Smooth muscle cell (in vitro differentiated cells): ENCODE measurements at regions not wholly inside any gene's neighbourhood (a gene's known extent, or its start where the extent isn't known, plus 50 kb on each side); places are given as distances from the start of the nearest gene placed in this dataset.

ENCODE experiments used
- DNase-seq: peaks from one replicate; lab custom pipeline; 2025; ENCODE audit not compliant: unreplicated experiment; lab: John Stamatoyannopoulos, UW
- H2AFZ ChIP-seq: fragments of 200-600 bp; sonication (generic); 2 replicates; pipeline ENCODE4 v1.6.0; 2016; ENCODE audit warnings: antibody characterized with exemption, low read depth, mild to moderate bottlenecking
- H3F3A ChIP-seq: fragments of 200-600 bp; sonication (generic); 2 replicates; pipeline ENCODE4 v1.6.0; 2017; ENCODE audit warnings: antibody characterized with exemption, low read depth
- H3K27ac ChIP-seq: fragments of 200-600 bp; sonication (generic); 2 replicates; pipeline ENCODE4 v1.5.1; 2016; ENCODE audit warnings: low read depth, mild to moderate bottlenecking
- H3K27me3 ChIP-seq: fragments of 200-600 bp; sonication (generic); 2 replicates; pipeline ENCODE4 v1.6.1; 2016; ENCODE audit warnings: low read depth, mild to moderate bottlenecking
- H3K36me3 ChIP-seq: fragments of 200-600 bp; sonication (generic); 2 replicates; pipeline ENCODE4 v1.5.1; 2016; ENCODE audit warnings: low read depth
- H3K4me1 ChIP-seq: fragments of 200-600 bp; sonication (generic); 2 replicates; pipeline ENCODE4 v1.5.1; 2016; ENCODE audit warnings: low read depth
- H3K4me2 ChIP-seq: fragments of 200-600 bp; sonication (generic); 2 replicates; pipeline ENCODE4 v1.6.0; 2016; ENCODE audit warnings: mild to moderate bottlenecking
- H3K4me3 ChIP-seq: fragments of 200-600 bp; sonication (generic); 2 replicates; pipeline ENCODE4 v1.5.1; 2016; ENCODE audit warnings: mild to moderate bottlenecking
- H3K79me2 ChIP-seq: fragments of 200-600 bp; sonication (generic); 2 replicates; pipeline ENCODE4 v1.6.0; 2016; ENCODE audit warnings: low read depth, mild to moderate bottlenecking
- H3K9ac ChIP-seq: fragments of 200-600 bp; sonication (generic); 2 replicates; pipeline ENCODE4 v1.6.0; 2016; ENCODE audit warnings: low read depth
- H3K9me3 ChIP-seq: fragments of 200-600 bp; sonication (generic); replicated peaks from 2 replicates; pipeline ENCODE4 v1.5.1; 2016; ENCODE audit warnings: low read depth
- H4K20me1 ChIP-seq: fragments of 200-600 bp; sonication (generic); 2 replicates; pipeline ENCODE4 v1.6.0; 2016; ENCODE audit warnings: low read depth
- WGBS: methylation state at CpG from one replicate; pipeline ENCODE4 v1.1.7; 2016; ENCODE audit warnings: low lambda C conversion rate; 5-methylcytosine and 5-hydroxymethylcytosine counted together
- TF ChIP-seq, protein P1 (sequence below): fragments of 200-600 bp; sonication (generic); IDR thresholded peaks from 2 replicates; pipeline ENCODE4 v1.5.1; 2017; ENCODE audit warnings: borderline replicate concordance, mild to moderate bottlenecking, antibody characterized with exemption; ENCODE audit not compliant: insufficient read depth, poor library complexity, severe bottlenecking

DNA sequence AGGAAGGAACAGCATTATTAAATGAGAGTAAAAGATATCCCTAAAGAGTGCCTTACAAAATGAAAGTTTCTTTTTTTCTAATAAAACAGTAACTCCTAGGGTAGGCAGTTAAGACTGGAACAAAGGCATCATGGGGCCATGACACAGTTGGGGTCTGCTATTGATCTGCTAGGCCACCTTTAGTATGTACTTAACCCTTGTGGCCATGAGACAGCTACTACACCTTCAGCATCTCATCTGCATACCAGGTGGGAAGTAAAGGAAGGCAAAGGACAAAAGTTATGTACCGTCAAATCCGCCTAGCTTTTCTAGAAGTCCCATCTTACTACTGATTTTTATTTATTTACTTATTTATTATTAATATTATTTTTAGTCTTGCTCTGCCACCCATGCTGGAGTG is 93.8 kb upstream of the FHIT start:
- no peaks in the 10 kb centered on the region for H3K4me1 ChIP-seq
- H2AFZ ChIP-seq: no peak overlapping the region
- TF ChIP-seq, protein P1, sequence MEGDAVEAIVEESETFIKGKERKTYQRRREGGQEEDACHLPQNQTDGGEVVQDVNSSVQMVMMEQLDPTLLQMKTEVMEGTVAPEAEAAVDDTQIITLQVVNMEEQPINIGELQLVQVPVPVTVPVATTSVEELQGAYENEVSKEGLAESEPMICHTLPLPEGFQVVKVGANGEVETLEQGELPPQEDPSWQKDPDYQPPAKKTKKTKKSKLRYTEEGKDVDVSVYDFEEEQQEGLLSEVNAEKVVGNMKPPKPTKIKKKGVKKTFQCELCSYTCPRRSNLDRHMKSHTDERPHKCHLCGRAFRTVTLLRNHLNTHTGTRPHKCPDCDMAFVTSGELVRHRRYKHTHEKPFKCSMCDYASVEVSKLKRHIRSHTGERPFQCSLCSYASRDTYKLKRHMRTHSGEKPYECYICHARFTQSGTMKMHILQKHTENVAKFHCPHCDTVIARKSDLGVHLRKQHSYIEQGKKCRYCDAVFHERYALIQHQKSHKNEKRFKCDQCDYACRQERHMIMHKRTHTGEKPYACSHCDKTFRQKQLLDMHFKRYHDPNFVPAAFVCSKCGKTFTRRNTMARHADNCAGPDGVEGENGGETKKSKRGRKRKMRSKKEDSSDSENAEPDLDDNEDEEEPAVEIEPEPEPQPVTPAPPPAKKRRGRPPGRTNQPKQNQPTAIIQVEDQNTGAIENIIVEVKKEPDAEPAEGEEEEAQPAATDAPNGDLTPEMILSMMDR: no peak
- no peaks in the 10 kb centered on the region for H3F3A ChIP-seq
- no peaks in the 10 kb centered on the region for H3K36me3 ChIP-seq
- no peak overlapping the region for H3K27ac ChIP-seq
- no peaks in the 10 kb centered on the region for H3K9me3 ChIP-seq
- no peak overlapping the region for H3K4me3 ChIP-seq
- DNase-seq: no peak
- no peaks in the 10 kb centered on the region for H3K27me3 ChIP-seq
- H4K20me1 ChIP-seq: no peaks in the 10 kb centered on the region
- no peak overlapping the region for H3K4me2 ChIP-seq
- no peak overlapping the region for H3K9ac ChIP-seq
- WGBS: 100% methylated on average over 2 of the region's 2 CpGs
- H3K79me2 ChIP-seq: no peaks in the 10 kb centered on the region

DNA sequence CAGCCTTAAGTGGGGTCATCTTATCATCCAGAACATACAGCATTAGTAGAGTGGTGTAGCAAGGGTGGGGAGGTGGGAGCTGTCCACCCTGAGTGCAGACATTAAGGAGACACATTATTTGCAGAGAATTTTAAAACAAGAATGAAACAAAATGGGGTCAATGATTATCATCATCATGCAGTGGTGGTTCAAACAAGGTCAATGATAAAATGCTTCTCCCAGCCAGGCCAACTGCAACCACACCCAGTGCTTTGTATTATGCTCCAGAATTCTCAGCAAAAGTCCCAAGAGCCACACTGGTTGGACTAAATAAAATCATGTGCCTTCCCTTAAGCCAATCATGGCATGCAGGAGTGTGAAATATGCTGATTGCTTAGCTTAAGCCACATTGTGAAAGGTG is 96.7 kb upstream of the FHIT start:
- Histone ChIP-seq H3K4me1 (no peaks in the 10 kb centered on the region), H3K79me2 (no peaks in the 10 kb centered on the region), H3K27me3 (no peaks in the 10 kb centered on the region), H3K27ac (no peak overlapping the region), H3K4me3 (no peak overlapping the region), H3K4me2 (no peak overlapping the region), H3F3A (no peaks in the 10 kb centered on the region), H3K9me3 (no peaks in the 10 kb centered on the region), H4K20me1 (no peaks in the 10 kb centered on the region), H2AFZ (no peak overlapping the region), H3K9ac (no peak overlapping the region), H3K36me3 (no peaks in the 10 kb centered on the region)
- TF ChIP-seq, protein P1: no peak
- no peak for DNase-seq

DNA sequence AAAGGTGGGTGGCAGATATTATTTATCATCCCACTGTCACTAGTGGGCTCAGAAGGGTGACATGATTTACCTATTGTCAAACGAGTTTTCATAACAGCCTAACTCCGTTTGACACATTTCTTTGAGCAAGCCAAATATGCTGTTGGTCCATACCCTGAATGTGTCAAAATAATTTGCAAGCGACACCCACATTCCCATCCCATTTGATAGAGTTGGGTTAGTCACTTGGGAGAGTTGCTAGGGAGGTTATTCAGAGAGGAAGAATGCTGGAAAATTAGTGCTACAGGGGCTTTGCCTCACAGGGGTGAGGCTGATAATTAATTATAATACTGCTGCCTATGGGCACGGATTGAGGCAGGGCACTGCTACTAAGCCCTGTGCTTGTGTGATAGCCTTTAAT is 98.5 kb upstream of the FHIT start:
- H3K36me3 ChIP-seq: no peaks in the 10 kb centered on the region
- H3K27ac ChIP-seq: no peak overlapping the region
- H3K4me1 ChIP-seq: no peaks in the 10 kb centered on the region
- H3K27me3 ChIP-seq: no peaks in the 10 kb centered on the region
- no peaks in the 10 kb centered on the region for H3K79me2 ChIP-seq
- TF ChIP-seq, protein P1: no peak
- H3F3A ChIP-seq: no peaks in the 10 kb centered on the region
- no peak overlapping the region for H3K9ac ChIP-seq
- no peak overlapping the region for H3K4me3 ChIP-seq
- H3K4me2 ChIP-seq: no peak overlapping the region
- H4K20me1 ChIP-seq: no peaks in the 10 kb centered on the region
- no peak for DNase-seq
- WGBS: 77% methylated on average over 4 of the region's 4 CpGs
- no peaks in the 10 kb centered on the region for H3K9me3 ChIP-seq
- H2AFZ ChIP-seq: no peak overlapping the region

DNA sequence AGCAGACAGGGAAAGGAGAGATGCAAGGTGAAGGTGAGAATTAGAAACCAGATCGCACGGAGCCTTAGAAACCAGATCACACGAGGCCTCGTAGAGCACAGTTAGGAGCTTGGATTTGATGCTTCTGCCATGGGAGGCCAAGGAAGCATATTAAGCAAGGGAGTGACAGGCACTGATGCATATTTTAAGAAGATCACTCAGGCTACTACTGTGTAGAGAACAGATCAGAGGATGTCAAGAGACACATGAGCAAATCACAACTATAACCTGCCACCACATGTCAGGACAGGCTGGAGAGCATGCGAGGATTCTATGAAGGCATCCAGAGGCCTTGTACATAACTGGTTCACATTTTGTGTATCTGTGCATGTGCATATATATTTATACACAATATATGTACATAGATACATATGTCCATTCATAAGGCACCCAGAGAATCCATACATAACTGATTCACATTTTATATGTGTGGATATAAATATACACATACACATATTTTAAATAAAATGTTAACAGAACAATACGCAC is 99.6 kb upstream of the FHIT start:
- Histone ChIP-seq H3K4me1 (no peaks in the 10 kb centered on the region), H4K20me1 (no peaks in the 10 kb centered on the region), H3K4me3 (no peak overlapping the region), H3K79me2 (no peaks in the 10 kb centered on the region), H3F3A (no peaks in the 10 kb centered on the region), H3K4me2 (no peak overlapping the region), H3K36me3 (no peaks in the 10 kb centered on the region), H3K9me3 (no peaks in the 10 kb centered on the region), H3K27me3 (no peaks in the 10 kb centered on the region), H3K27ac (no peak overlapping the region), H2AFZ (no peak overlapping the region), H3K9ac (no peak overlapping the region)
- no peak for DNase-seq
- WGBS: 88% methylated on average over 6 of the region's 6 CpGs
- TF ChIP-seq, protein P1: no peak
